ENCODE measurements at regions not wholly inside any gene's neighbourhood (a gene's known extent, or its start where the extent isn't known, plus 50 kb on each side); places are given as distances from the start of the nearest gene placed in this dataset.
"Not testable (repeated sequence)": the region's sequence is repeated elsewhere in the genome, so short reads cannot be mapped to it uniquely, and the experiment has no call there.

- no peak for DNase-seq
Observed at GRCh38 chr1:208349694-208350330, 105.6 kb upstream of the PLXNA2 start.

GRCh38 chr1:208350815-208351214 is 106.6 kb upstream of the PLXNA2 start:
- DNase-seq: no peak

GRCh38 chr1:208351838-208352237 is 107.7 kb upstream of the PLXNA2 start:
- no peak for DNase-seq

GRCh38 chr1:208353797-208354196 is 109.6 kb upstream of the PLXNA2 start:
- not testable (repeated sequence) for DNase-seq

- DNase-seq: no peak
Observed at GRCh38 chr1:208357644-208358507, 113.7 kb upstream of the PLXNA2 start.

- DNase-seq: no peak
Observed at GRCh38 chr1:208358651-208359050, 114.5 kb upstream of the PLXNA2 start.

GRCh38 chr1:208362011-208362410 is 117.8 kb upstream of the PLXNA2 start:
- no peak for DNase-seq

- no peak for DNase-seq
Observed at GRCh38 chr1:208366559-208366958, 122.4 kb upstream of the PLXNA2 start.

GRCh38 chr1:208369045-208369444 is 124.9 kb upstream of the PLXNA2 start:
- DNase-seq: no peak

GRCh38 chr1:208369658-208370057 is 125.5 kb upstream of the PLXNA2 start:
- no peak for DNase-seq

GRCh38 chr1:208374391-208374941 is 130.3 kb upstream of the PLXNA2 start:
- DNase-seq: no peak

GRCh38 chr1:208381481-208381880 is 137.3 kb upstream of the PLXNA2 start:
- no peak for DNase-seq

GRCh38 chr1:208387908-208388811 is 144.0 kb upstream of the PLXNA2 start:
- no peak for DNase-seq

- DNase-seq: no peak
Observed at GRCh38 chr1:208393416-208393815, 149.2 kb upstream of the PLXNA2 start.

GRCh38 chr1:208393826-208394225 is 149.6 kb upstream of the PLXNA2 start:
- DNase-seq: no peak

GRCh38 chr1:208397286-208397685 is 153.1 kb upstream of the PLXNA2 start:
- no peak for DNase-seq

GRCh38 chr1:208405014-208405413 is 160.8 kb upstream of the PLXNA2 start:
- DNase-seq: no peak

GRCh38 chr1:208409176-208409575 is 165.0 kb upstream of the PLXNA2 start:
- DNase-seq: no peak

GRCh38 chr1:208410409-208410808 is 166.2 kb upstream of the PLXNA2 start:
- DNase-seq: no peak

GRCh38 chr1:208413006-208413405 is 168.8 kb upstream of the PLXNA2 start:
- DNase-seq: no peak

GRCh38 chr1:208418667-208419066 is 174.5 kb upstream of the PLXNA2 start:
- no peak for DNase-seq

GRCh38 chr1:208419746-208420420 is 175.7 kb upstream of the PLXNA2 start:
- no peak for DNase-seq
